H9 (cell line): ENCODE measurements at regions not wholly inside any gene's neighbourhood (a gene's known extent, or its start where the extent isn't known, plus 50 kb on each side); places are given as distances from the start of the nearest gene placed in this dataset.

Source experiments
- DNase-seq: peaks from one replicate; pipeline ENCODE4 v3.0.0-alpha.2; 2017
- H2AFZ ChIP-seq: one replicate; pipeline ENCODE4 v1.6.1; 2013; ENCODE audit warnings: mild to moderate bottlenecking, low read length, control low read depth, moderate library complexity
- H2AK5ac ChIP-seq: 2 replicates; pipeline ENCODE4 v1.6.1; 2013; ENCODE audit warnings: low read length, control low read depth, mixed read lengths; ENCODE audit not compliant: insufficient read length
- H2BK120ac ChIP-seq: one replicate; pipeline ENCODE4 v1.6.1; 2013; ENCODE audit warnings: low read depth, mild to moderate bottlenecking, low read length, control low read depth, inconsistent platforms; ENCODE audit not compliant: poor library complexity, severe bottlenecking
- H2BK12ac ChIP-seq: 2 replicates; pipeline ENCODE4 v1.6.1; 2013; ENCODE audit warnings: low read length, control low read depth, mixed read lengths, low read depth; ENCODE audit not compliant: insufficient read length
- H2BK15ac ChIP-seq: 2 replicates; pipeline ENCODE4 v1.6.1; 2013; ENCODE audit warnings: low read depth, low read length, control low read depth
- H2BK20ac ChIP-seq: one replicate; pipeline ENCODE4 v1.6.1; 2013; ENCODE audit warnings: low read depth, mild to moderate bottlenecking, low read length, control low read depth, inconsistent platforms; ENCODE audit not compliant: poor library complexity, severe bottlenecking
- H2BK5ac ChIP-seq: 2 replicates; pipeline ENCODE4 v1.6.1; 2013; ENCODE audit warnings: low read length, control low read depth, mixed read lengths; ENCODE audit not compliant: insufficient read length
- H3K14ac ChIP-seq: 2 replicates; pipeline ENCODE4 v1.6.1; 2013; ENCODE audit warnings: low read length, control low read depth; ENCODE audit not compliant: insufficient read depth
- H3K18ac ChIP-seq: 2 replicates; pipeline ENCODE4 v1.6.1; 2013; ENCODE audit warnings: low read depth, mild to moderate bottlenecking, mixed read lengths, low read length, control low read depth; ENCODE audit not compliant: insufficient read length
- H3K23ac ChIP-seq: 2 replicates; pipeline ENCODE4 v1.6.1; 2013; ENCODE audit warnings: low read length, control low read depth, mixed read lengths, low read depth; ENCODE audit not compliant: insufficient read length
- H3K23me2 ChIP-seq: 2 replicates; pipeline ENCODE4 v1.6.1; 2013; ENCODE audit warnings: low read depth, mild to moderate bottlenecking, mixed read lengths, low read length, control low read depth; ENCODE audit not compliant: insufficient read length, poor library complexity, severe bottlenecking
- H3K27ac ChIP-seq: 2 replicates; pipeline ENCODE4 v1.5.1; 2013; ENCODE audit warnings: low read length, control low read depth, mixed read lengths, low read depth; ENCODE audit not compliant: insufficient read length
- H3K27me3 ChIP-seq: 2 replicates; pipeline ENCODE4 v1.6.1; 2013; ENCODE audit warnings: low read length, control low read depth, inconsistent platforms; ENCODE audit not compliant: insufficient read depth
- H3K4ac ChIP-seq: 2 replicates; pipeline ENCODE4 v1.6.1; 2013; ENCODE audit warnings: low read depth, mild to moderate bottlenecking, control low read depth, inconsistent platforms, low read length, moderate library complexity
- H3K4me1 ChIP-seq: 2 replicates; pipeline ENCODE4 v1.6.1; 2013; ENCODE audit warnings: low read length, control low read depth, inconsistent platforms; ENCODE audit not compliant: insufficient read depth
- H3K4me2 ChIP-seq: 2 replicates; pipeline ENCODE4 v1.6.1; 2013; ENCODE audit warnings: low read length, control low read depth, mixed read lengths; ENCODE audit not compliant: insufficient read length, insufficient read depth
- H3K56ac ChIP-seq: 2 replicates; pipeline ENCODE4 v1.6.1; 2013; ENCODE audit warnings: low read depth, mild to moderate bottlenecking, mixed read lengths, low read length, control low read depth; ENCODE audit not compliant: insufficient read length
- H3K79me1 ChIP-seq: 2 replicates; pipeline ENCODE4 v1.6.1; 2013; ENCODE audit warnings: low read depth, mild to moderate bottlenecking, moderate library complexity, low read length, control low read depth, inconsistent platforms; ENCODE audit not compliant: insufficient read depth, poor library complexity, severe bottlenecking
- H3K79me2 ChIP-seq: 2 replicates; pipeline ENCODE4 v1.6.1; 2013; ENCODE audit warnings: low read length, control low read depth, inconsistent platforms; ENCODE audit not compliant: insufficient read depth
- H3K9ac ChIP-seq: 2 replicates; pipeline ENCODE4 v1.6.1; 2013; ENCODE audit warnings: low read length, control low read depth, mixed read lengths; ENCODE audit not compliant: insufficient read length; ENCODE audit errors: extremely low read depth
- H3K9me3 ChIP-seq: one replicate; pipeline ENCODE4 v1.6.1; 2013; ENCODE audit warnings: low read depth, low read length, inconsistent platforms; ENCODE audit not compliant: control insufficient read depth
- H3T11ph ChIP-seq: one replicate; pipeline ENCODE4 v1.6.1; 2013; ENCODE audit warnings: mild to moderate bottlenecking, low read length, control low read depth, inconsistent platforms
- H4K20me1 ChIP-seq: one replicate; pipeline ENCODE4 v1.6.1; 2013; ENCODE audit not compliant: control insufficient read depth, insufficient read length, insufficient read depth
- H4K5ac ChIP-seq: 2 replicates; pipeline ENCODE4 v1.6.1; 2013; ENCODE audit warnings: low read depth, mild to moderate bottlenecking, mixed read lengths, low read length, control low read depth; ENCODE audit not compliant: insufficient read length
- H4K8ac ChIP-seq: replicated peaks from 2 replicates; pipeline ENCODE4 v1.6.1; 2013; ENCODE audit warnings: low read length, control low read depth, mixed read lengths, low read depth; ENCODE audit not compliant: insufficient read length
- H4K91ac ChIP-seq: 2 replicates; pipeline ENCODE4 v1.6.1; 2013; ENCODE audit warnings: low read depth, mild to moderate bottlenecking, moderate library complexity, mixed read lengths, low read length, control low read depth; ENCODE audit not compliant: insufficient read length
- H3K27ac Mint-ChIP-seq, 3 experiments: 2 replicates in 2 of 3; 3 replicates in 1 of 3; pipeline ENCODE4 v1.8.0; 2020 to 2021; ENCODE audit warnings: mixed read lengths in 3 of 3, mild to moderate bottlenecking in 1 of 3, moderate library complexity in 1 of 3
- H3K27me3 Mint-ChIP-seq: 2 replicates; pipeline ENCODE4 v1.8.0; 2021; ENCODE audit warnings: low read depth, mild to moderate bottlenecking, moderate library complexity, mixed read lengths
- H3K36me3 Mint-ChIP-seq, 3 experiments: 2 replicates in 2 of 3; 3 replicates in 1 of 3; pipeline ENCODE4 v1.8.0; 2020 to 2021; ENCODE audit warnings: low read depth in 3 of 3, mixed read lengths in 3 of 3; ENCODE audit not compliant: insufficient read depth in 1 of 3
- H3K4me1 Mint-ChIP-seq, 2 experiments: 2 replicates each; pipeline ENCODE4 v1.8.0; 2020; ENCODE audit warnings: mixed read lengths in 2 of 2
- H3K4me3 Mint-ChIP-seq, 2 experiments: 2 replicates in 1 of 2; 3 replicates in 1 of 2; pipeline ENCODE4 v1.8.0; 2020 to 2021; ENCODE audit warnings: mild to moderate bottlenecking in 2 of 2, mixed read lengths in 2 of 2, moderate library complexity in 1 of 2
- H3K9me3 Mint-ChIP-seq, 2 experiments: 2 replicates in 1 of 2; 3 replicates in 1 of 2; pipeline ENCODE4 v1.8.0; 2020; ENCODE audit warnings: mild to moderate bottlenecking in 2 of 2, mixed read lengths in 2 of 2, moderate library complexity in 1 of 2
- whole genome bisulfite sequencing: extraction: QIAGEN DNeasy Blood & Tissue Kit; methylation state at CpG from one replicate; pipeline ENCODE4 v1.1.7; 2013; ENCODE audit warnings: missing lambda C conversion rate, low lambda C conversion rate, mixed read lengths; ENCODE audit not compliant: insufficient read length; ENCODE audit errors: extremely low coverage; 5-methylcytosine and 5-hydroxymethylcytosine counted together
- TF ChIP-seq, protein P1 (sequence below): fragments of 200-600 bp; sonication (generic); conservative IDR thresholded peaks from 3 replicates; pipeline ENCODE4 v1.8.0; 2021; ENCODE audit warnings: antibody characterized with exemption, mild to moderate bottlenecking

GRCh38 chr20:51914758-51915157 is 112.4 kb upstream of the SALL4 start:
- Histone ChIP-seq H3K4me2 (no peak overlapping the region), H3K9ac (no peak overlapping the region), H3K4me1 (no peaks in the 10 kb centered on the region), H3K27ac (no peak overlapping the region), H3K23me2 (no peaks in the 10 kb centered on the region), H3K23ac (no peak overlapping the region), H2BK12ac (no peak overlapping the region), H3K18ac (no peak overlapping the region), H3T11ph (no peak overlapping the region), H3K14ac (no peak overlapping the region), H3K79me2 (no peaks in the 10 kb centered on the region), H3K56ac (no peak overlapping the region), H3K4ac (no peak overlapping the region), H2AK5ac (no peak overlapping the region), H2BK15ac (no peak overlapping the region), H2BK20ac (no peak overlapping the region), H2BK5ac (no peak overlapping the region), H3K9me3 (no peaks in the 10 kb centered on the region), H3K27me3 (no peaks in the 10 kb centered on the region), H4K8ac (no peak overlapping the region), H4K5ac (no peak overlapping the region), H4K91ac (no peak overlapping the region), H2BK120ac (no peak overlapping the region), H3K79me1 (no peaks in the 10 kb centered on the region), H2AFZ (no peak overlapping the region), H4K20me1 (no peaks in the 10 kb centered on the region)
- no peaks in the 10 kb centered on the region; a peak in 1 of 5 replicates for H3K9me3 Mint-ChIP-seq
- no peaks in the 10 kb centered on the region for H3K36me3 Mint-ChIP-seq
- TF ChIP-seq, protein P1, sequence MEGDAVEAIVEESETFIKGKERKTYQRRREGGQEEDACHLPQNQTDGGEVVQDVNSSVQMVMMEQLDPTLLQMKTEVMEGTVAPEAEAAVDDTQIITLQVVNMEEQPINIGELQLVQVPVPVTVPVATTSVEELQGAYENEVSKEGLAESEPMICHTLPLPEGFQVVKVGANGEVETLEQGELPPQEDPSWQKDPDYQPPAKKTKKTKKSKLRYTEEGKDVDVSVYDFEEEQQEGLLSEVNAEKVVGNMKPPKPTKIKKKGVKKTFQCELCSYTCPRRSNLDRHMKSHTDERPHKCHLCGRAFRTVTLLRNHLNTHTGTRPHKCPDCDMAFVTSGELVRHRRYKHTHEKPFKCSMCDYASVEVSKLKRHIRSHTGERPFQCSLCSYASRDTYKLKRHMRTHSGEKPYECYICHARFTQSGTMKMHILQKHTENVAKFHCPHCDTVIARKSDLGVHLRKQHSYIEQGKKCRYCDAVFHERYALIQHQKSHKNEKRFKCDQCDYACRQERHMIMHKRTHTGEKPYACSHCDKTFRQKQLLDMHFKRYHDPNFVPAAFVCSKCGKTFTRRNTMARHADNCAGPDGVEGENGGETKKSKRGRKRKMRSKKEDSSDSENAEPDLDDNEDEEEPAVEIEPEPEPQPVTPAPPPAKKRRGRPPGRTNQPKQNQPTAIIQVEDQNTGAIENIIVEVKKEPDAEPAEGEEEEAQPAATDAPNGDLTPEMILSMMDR = no peak
- H3K4me1 Mint-ChIP-seq = peaks cover 47 to 48% of the 10 kb centered on the region in 2 experiments
- no peaks in the 10 kb centered on the region for H3K27me3 Mint-ChIP-seq
- no peak for DNase-seq
- no peak overlapping the region for H3K4me3 Mint-ChIP-seq
- no CpG with 5 or more reads among the region's 8 CpGs for WGBS
- peak overlapping the region in 2 of 3 experiments; percentile 85 to 91; a peak in 3 of 7 replicates for H3K27ac Mint-ChIP-seq
